Head of caudate nucleus (tissue), 42 donors: ENCODE measurements at regions not wholly inside any gene's neighbourhood (a gene's known extent, or its start where the extent isn't known, plus 50 kb on each side); places are given as distances from the start of the nearest gene placed in this dataset.

ENCODE experiments used
- DNase-seq, 42 donors: peaks; one replicate each; pipeline versions ENCODE4 v3.0.0 to v3.0.0-alpha.2; 2020 to 2021; ENCODE audit warnings: mixed read lengths in 7 of 42
- intact Hi-C: fragments of 100-400 bp; cut with DNase I; formaldehyde crosslinking; loops from one replicate; pipeline ENCODE4 v1.15.0; 2022

GRCh38 chr4:114273238-114273637 is 293.8 kb upstream of the ARSJ start:
- intact Hi-C loops = no loop called here
- DNase-seq = no peak

- DNase-seq = no peak
- intact Hi-C loops = no loop called here
These were observed 298.2 kb upstream of the ARSJ start for GRCh38 chr4:114277690-114278089.

GRCh38 chr4:114279066-114279465 is 299.6 kb upstream of the ARSJ start:
- DNase-seq = no peak
- intact Hi-C loops = no loop called here

- intact Hi-C loops = no loop called here
- no peak for DNase-seq
These were observed 300.3 kb upstream of the ARSJ start for GRCh38 chr4:114279711-114280110.

GRCh38 chr4:114280645-114281044 is 301.2 kb upstream of the ARSJ start:
- no peak for DNase-seq
- intact Hi-C loops = no loop called here

DNA sequence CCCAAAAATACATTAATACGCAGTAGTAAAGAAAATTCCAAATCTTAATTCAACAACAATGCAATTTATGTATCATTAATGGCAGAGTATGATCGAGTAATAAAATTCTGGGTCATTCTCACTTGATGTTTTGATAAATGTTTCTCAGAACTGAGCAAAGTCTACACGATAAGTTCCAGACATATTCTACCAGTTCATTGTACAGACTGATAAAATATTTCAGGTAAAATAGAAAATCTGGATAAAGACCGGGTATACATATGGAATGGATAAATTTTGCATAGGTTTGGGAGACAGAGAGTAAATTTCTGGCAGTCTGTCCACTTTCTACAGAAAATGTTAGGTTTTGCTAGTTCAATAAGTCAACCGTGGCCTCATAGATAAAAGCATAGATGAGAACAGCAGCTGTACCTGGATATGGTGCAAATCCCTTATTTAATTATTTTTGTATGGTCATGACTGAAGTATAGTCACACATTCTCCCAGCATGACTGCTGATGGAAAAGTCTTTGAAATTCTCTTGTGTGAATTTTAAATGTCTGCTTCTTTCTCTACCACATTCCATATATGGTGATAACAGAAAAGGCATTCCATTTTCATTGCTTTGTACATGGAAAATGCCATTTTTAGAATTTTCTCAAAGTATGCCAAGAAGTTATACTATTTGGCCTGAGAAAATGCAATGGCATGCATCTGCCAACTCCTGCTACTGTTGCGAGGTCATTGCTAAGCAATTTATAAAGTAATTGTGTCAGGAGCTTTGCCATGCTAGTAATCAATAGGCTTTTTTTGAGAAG is 301.9 kb upstream of the ARSJ start:
- DNase-seq = no peak
- intact Hi-C loops = no loop called here

DNA sequence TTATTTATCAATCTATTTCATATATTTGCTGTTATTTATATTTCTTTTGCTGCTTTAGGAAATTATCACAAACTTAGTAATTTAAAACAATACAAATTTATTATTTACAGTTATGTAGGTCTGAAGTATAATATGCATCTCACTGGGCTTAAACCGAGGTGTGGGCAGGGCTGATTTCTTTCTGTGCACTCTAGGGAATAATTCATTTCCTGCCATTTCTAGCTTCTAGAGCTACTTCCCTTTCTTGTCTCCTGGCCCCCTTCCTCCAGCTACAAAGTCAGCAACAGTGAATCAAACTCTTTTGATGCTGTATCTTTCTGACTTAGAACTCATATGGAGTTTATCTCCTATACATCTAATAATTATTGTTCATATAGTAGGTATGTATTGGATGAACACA is 303.5 kb upstream of the ARSJ start:
- no peak for DNase-seq
- intact Hi-C loops = no loop called here

GRCh38 chr4:114284629-114285028 is 305.2 kb upstream of the ARSJ start:
- intact Hi-C loops = no loop called here

GRCh38 chr4:114286262-114286810 is 306.9 kb upstream of the ARSJ start:
- intact Hi-C loops = no loop called here
- DNase-seq = no peak

More at GRCh38 chr4:114284629-114285028, 305.2 kb upstream of the ARSJ start:
- no peak for DNase-seq

- no peak for DNase-seq
- intact Hi-C loops = no loop called here
These were observed 307.7 kb upstream of the ARSJ start for GRCh38 chr4:114287079-114287696.

DNA sequence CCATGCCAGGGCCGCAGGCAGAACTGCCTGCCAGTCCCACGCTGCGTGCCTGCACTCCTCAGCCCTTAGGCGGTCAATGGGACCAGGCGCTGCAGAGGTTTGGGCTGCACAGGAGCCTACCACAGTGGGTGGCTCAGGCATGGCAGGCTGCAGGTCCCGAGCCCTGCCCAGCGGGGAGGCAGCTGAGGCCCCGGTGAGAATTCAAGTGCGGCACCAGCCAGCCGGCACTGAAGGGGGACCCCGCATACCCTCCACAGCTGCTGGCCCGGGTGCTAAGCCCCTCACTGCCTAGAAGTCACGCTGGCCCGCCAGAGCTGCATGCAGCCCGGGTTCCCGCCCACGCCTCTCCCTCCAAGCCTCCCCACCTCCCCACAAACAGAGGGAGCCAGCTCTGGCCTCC is 302.5 kb upstream of the UGT8 start:
- no peak for DNase-seq
- intact Hi-C loops = no loop called here

- intact Hi-C loops = no loop called here
- no peak for DNase-seq
These were observed 296.1 kb upstream of the UGT8 start for GRCh38 chr4:114302472-114302871.

GRCh38 chr4:114304046-114304445 is 294.6 kb upstream of the UGT8 start:
- no peak for DNase-seq
- intact Hi-C loops = no loop called here

DNA sequence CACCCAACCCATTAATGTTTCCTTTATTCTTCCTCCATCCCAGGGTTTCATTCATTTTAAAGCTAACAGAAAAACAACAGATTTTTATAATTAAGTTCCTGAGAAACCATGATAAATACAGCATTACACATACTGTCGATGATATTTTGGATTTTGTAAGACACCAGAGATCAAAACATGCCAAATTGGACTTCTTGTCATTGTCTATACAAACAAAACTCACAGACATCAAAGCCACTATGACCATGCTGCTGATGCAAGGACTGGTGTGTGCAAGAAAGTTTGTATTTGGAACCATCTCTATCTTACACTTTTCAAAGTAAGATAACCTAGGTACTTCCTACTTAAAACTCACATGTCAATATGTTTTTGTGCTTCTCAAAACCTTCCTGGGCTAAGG is 294.0 kb upstream of the UGT8 start:
- DNase-seq = no peak
- intact Hi-C loops = no loop called here

DNA sequence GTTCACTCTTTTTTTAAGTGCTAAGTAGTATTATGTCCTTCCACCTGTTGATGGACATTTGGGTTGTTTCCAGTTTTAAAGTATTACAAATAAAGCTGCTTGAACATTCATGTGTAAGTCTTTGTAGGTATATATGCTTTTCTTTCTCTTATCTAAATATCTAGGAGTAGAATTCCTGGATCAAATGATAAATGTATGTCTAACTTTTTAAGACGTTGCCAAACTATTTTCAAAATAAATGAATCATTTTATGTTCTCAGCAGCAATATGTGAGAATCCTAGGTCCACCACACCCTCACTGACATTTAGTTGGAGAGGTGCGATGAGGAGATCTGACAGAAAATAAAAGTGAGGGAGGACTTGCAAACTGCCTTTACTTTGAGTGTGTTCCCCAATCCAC is 291.7 kb upstream of the UGT8 start:
- intact Hi-C loops = no loop called here
- no peak for DNase-seq

- intact Hi-C loops = no loop called here
- no peak for DNase-seq
These were observed 288.2 kb upstream of the UGT8 start for GRCh38 chr4:114310296-114310925.

- no peak for DNase-seq
- intact Hi-C loops = no loop called here
These were observed 286.8 kb upstream of the UGT8 start for GRCh38 chr4:114311787-114312186.

GRCh38 chr4:114312338-114312737 is 286.3 kb upstream of the UGT8 start:
- intact Hi-C loops = no loop called here
- DNase-seq = no peak

DNA sequence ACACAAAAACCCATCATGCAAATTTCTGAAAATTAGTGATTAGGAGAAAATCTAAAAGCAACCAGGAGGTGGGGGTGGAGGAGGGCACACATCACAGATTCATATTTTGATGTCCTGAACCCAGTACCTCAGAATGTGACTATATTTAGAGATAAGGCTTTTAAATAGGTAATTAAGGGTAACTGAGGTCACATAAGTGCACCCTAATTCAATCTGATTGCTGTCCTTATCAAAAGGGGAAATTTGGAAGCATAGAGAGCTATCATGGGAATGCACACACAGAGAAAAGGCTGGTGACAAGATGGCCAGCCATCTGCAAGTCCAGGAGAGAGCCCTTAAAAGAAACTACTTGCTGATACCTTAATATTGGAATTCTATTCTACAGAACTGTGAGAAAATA is 281.8 kb upstream of the UGT8 start:
- no peak for DNase-seq

DNA sequence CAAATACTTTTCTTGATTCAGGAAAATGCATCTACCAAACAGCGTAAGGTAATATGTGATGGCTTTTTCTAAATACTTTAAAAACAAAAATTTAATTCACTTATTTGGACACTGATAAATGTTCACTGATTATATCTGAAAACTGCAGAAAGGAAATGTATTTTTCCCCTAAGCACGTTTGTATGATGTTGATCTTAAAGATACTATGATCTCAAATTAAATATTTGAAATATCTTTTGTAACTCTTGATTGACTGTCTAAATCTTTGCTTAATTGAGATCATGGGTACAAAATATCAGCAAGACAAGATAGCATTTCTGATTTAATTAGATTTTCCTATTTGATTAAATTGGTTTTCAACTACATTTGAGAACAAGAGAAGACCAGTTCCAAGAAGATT is 281.0 kb upstream of the UGT8 start:
- intact Hi-C loops = no loop called here
- DNase-seq = no peak

More for the DNA sequence above, 281.8 kb upstream of the UGT8 start:
- intact Hi-C loops = no loop called here
